ENCODE measurements at regions not wholly inside any gene's neighbourhood (a gene's known extent, or its start where the extent isn't known, plus 50 kb on each side); places are given as distances from the start of the nearest gene placed in this dataset.

- no peak for DNase-seq
Observed at GRCh38 chr6:51494342-51494741, 593.1 kb downstream of the PKHD1 start.

- DNase-seq: no peak
Observed at GRCh38 chr6:51495096-51495495, 592.3 kb downstream of the PKHD1 start.

GRCh38 chr6:51495610-51496396, 591.6 kb downstream of the PKHD1 start:
- no peak for DNase-seq

GRCh38 chr6:51502996-51503395, 584.4 kb downstream of the PKHD1 start:
- no peak for DNase-seq

GRCh38 chr6:51505434-51505833, 582.0 kb downstream of the PKHD1 start:
- no peak for DNase-seq

- no peak for DNase-seq
Observed at GRCh38 chr6:51509597-51509996, 577.8 kb downstream of the PKHD1 start.

- no peak for DNase-seq
Observed at GRCh38 chr6:51511081-51511480, 576.3 kb downstream of the PKHD1 start.

- no peak for DNase-seq
Observed at GRCh38 chr6:51513891-51514747, 573.3 kb downstream of the PKHD1 start.

- DNase-seq: no peak
Observed at GRCh38 chr6:51514748-51515402, 572.5 kb downstream of the PKHD1 start.

- DNase-seq: no peak
Observed at GRCh38 chr6:51526049-51526448, 561.4 kb downstream of the PKHD1 start.

- DNase-seq: no peak
Observed at GRCh38 chr6:51526922-51527321, 560.5 kb downstream of the PKHD1 start.

GRCh38 chr6:51528556-51528955, 558.9 kb downstream of the PKHD1 start:
- DNase-seq: no peak

GRCh38 chr6:51529240-51529639, 558.2 kb downstream of the PKHD1 start:
- no peak for DNase-seq

GRCh38 chr6:51531623-51532022, 555.8 kb downstream of the PKHD1 start:
- peak; percentile 27 for DNase-seq

GRCh38 chr6:51533962-51534361, 553.5 kb downstream of the PKHD1 start:
- peak; percentile 1 for DNase-seq

- DNase-seq: no peak
Observed at GRCh38 chr6:51535327-51535726, 552.1 kb downstream of the PKHD1 start.

GRCh38 chr6:51536728-51537127, 550.7 kb downstream of the PKHD1 start:
- DNase-seq: no peak

- peak; percentile 20 for DNase-seq
Observed at GRCh38 chr6:51541847-51542246, 545.6 kb downstream of the PKHD1 start.

GRCh38 chr6:51542475-51542874, 544.9 kb downstream of the PKHD1 start:
- DNase-seq: no peak

- no peak for DNase-seq
Observed at GRCh38 chr6:51550243-51550642, 537.2 kb downstream of the PKHD1 start.

GRCh38 chr6:51552435-51552834, 535.0 kb downstream of the PKHD1 start:
- no peak for DNase-seq

GRCh38 chr6:51553246-51554015, 534.0 kb downstream of the PKHD1 start:
- DNase-seq: no peak

- DNase-seq: no peak
Observed at GRCh38 chr6:51554029-51554428, 533.4 kb downstream of the PKHD1 start.

Measured in hematopoietic multipotent progenitor cell treated with erythropoietin and hydrocortisone succinate and interleukin-3 and kit ligand, for 4 days (in vitro differentiated cells).